GM18499 (cell line): ENCODE measurements at regions not wholly inside any gene's neighbourhood (a gene's known extent, or its start where the extent isn't known, plus 50 kb on each side); places are given as distances from the start of the nearest gene placed in this dataset.

Experiments used
- ATAC-seq: cut with Tn5 transposase; IDR thresholded peaks from one replicate; pipeline ENCODE4 v1.9.1; 2021; ENCODE audit warnings: moderate number of reproducible peaks; ENCODE audit not compliant: insufficient read depth, unreplicated experiment

GRCh38 chr10:43968961-43969360, 320.3 kb upstream of the ZNF32 start:
- no peak for ATAC-seq

- no peak for ATAC-seq
Observed at GRCh38 chr10:43968076-43968475, 319.4 kb upstream of the ZNF32 start.

- ATAC-seq, result no peak
Observed at GRCh38 chr10:43966571-43966965, 317.9 kb upstream of the ZNF32 start.

- ATAC-seq, result no peak
Observed at GRCh38 chr10:43965918-43966570, 317.4 kb upstream of the ZNF32 start.

- no peak for ATAC-seq
Observed at GRCh38 chr10:43965033-43965917, 316.6 kb upstream of the ZNF32 start.

GRCh38 chr10:43964486-43964885, 315.8 kb upstream of the ZNF32 start:
- no peak for ATAC-seq

GRCh38 chr10:43963793-43964425, 315.2 kb upstream of the ZNF32 start:
- no peak for ATAC-seq

- no peak for ATAC-seq
Observed at GRCh38 chr10:43963379-43963778, 314.7 kb upstream of the ZNF32 start.

- no peak for ATAC-seq
Observed at GRCh38 chr10:43962346-43963191, 313.9 kb upstream of the ZNF32 start.

- no peak for ATAC-seq
Observed at GRCh38 chr10:43961523-43962345, 313.1 kb upstream of the ZNF32 start.

GRCh38 chr10:43960981-43961380, 312.3 kb upstream of the ZNF32 start:
- no peak for ATAC-seq

GRCh38 chr10:43960477-43960876, 311.8 kb upstream of the ZNF32 start:
- ATAC-seq, result no peak

GRCh38 chr10:43960135-43960415, 311.4 kb upstream of the ZNF32 start:
- no peak for ATAC-seq

- ATAC-seq, result no peak
Observed at GRCh38 chr10:43959364-43960134, 310.9 kb upstream of the ZNF32 start.

GRCh38 chr10:43958964-43959363, 310.3 kb upstream of the ZNF32 start:
- ATAC-seq, result no peak

- ATAC-seq, result no peak
Observed at GRCh38 chr10:43958071-43958432, 309.4 kb upstream of the ZNF32 start.

- no peak for ATAC-seq
Observed at GRCh38 chr10:43957267-43958070, 308.8 kb upstream of the ZNF32 start.

GRCh38 chr10:43955978-43956377, 307.3 kb upstream of the ZNF32 start:
- ATAC-seq, result no peak
